ENCODE measurements at regions not wholly inside any gene's neighbourhood (a gene's known extent, or its start where the extent isn't known, plus 50 kb on each side); places are given as distances from the start of the nearest gene placed in this dataset.

- no peaks in the 10 kb centered on the region for H3K9me3 Mint-ChIP-seq
Observed at GRCh38 chr16:5560084-5560483, 462.5 kb upstream of the EEF2KMT start.

GRCh38 chr16:5557966-5558365 lies 460.4 kb upstream of the EEF2KMT start:
- Histone ChIP-seq H3F3A (replicated peaks; ENCODE audit: low read depth) (no peaks in the 10 kb centered on the region), H3K36me3 (ENCODE audit: insufficient read depth) (no peaks in the 10 kb centered on the region), H3K4me1 (ENCODE audit: insufficient read depth) (no peaks in the 10 kb centered on the region), H3K4me3 (no peak overlapping the region), H3K27ac (ENCODE audit: low read depth) (no peak overlapping the region), H3K79me2 (replicated peaks; ENCODE audit: insufficient read depth) (no peaks in the 10 kb centered on the region), H3K27me3 (ENCODE audit: insufficient read depth) (no peaks in the 10 kb centered on the region), H3K9me2 (ENCODE audit: insufficient read depth) (no peaks in the 10 kb centered on the region), H3K4me2 (no peak overlapping the region), H4K20me1 (replicated peaks; ENCODE audit: insufficient read depth) (no peaks in the 10 kb centered on the region), H2AFZ (no peak overlapping the region)
- ATAC-seq: no peak
- Mint-ChIP-seq H3K9me3 (no peaks in the 10 kb centered on the region), H3K27me3 (ENCODE audit: insufficient read depth, low read depth, poor library complexity) (peaks cover 1% of the 10 kb centered on the region), H3K4me3 (no peak overlapping the region), H3K27ac (no peak overlapping the region), H3K36me3 (ENCODE audit: low read depth) (no peaks in the 10 kb centered on the region), H3K4me1 (peaks cover 6% of the 10 kb centered on the region)
- no peak for DNase-seq (ENCODE audit: low spot score)
- TF ChIP-seq ZNF114 (CRISPR knock-in tag; IDR thresholded peaks at IDR 0.05): no peak

More at GRCh38 chr16:5560084-5560483, 462.5 kb upstream of the EEF2KMT start:
- no peak for TF ChIP-seq POLR2AphosphoS5 (IDR thresholded peaks at IDR 0.05; ENCODE audit: low read depth)
- no peak for TF ChIP-seq ZNF114 (CRISPR knock-in tag; IDR thresholded peaks at IDR 0.05)
- no peak for TF ChIP-seq ETS1 (IDR thresholded peaks at IDR 0.05)
- TF ChIP-seq EZH2 (IDR thresholded peaks at IDR 0.05; ENCODE audit: low read depth, unreplicated experiment): no peak
- no peak for TF ChIP-seq JUNB (IDR thresholded peaks at IDR 0.05; ENCODE audit: unreplicated experiment)
- no peak for TF ChIP-seq STAT1 (IDR thresholded peaks at IDR 0.05; ENCODE audit: unreplicated experiment)
- no peak for TF ChIP-seq EZH2phosphoT487 (IDR thresholded peaks at IDR 0.05; ENCODE audit: unreplicated experiment)
- DNase-seq (ENCODE audit: low spot score): no peak
- no peak overlapping the region for H3K4me3 Mint-ChIP-seq
- H3K27me3 ChIP-seq (ENCODE audit: insufficient read depth): no peaks in the 10 kb centered on the region
- no peak overlapping the region for H2AFZ ChIP-seq
- peaks cover 6% of the 10 kb centered on the region for H3K4me1 Mint-ChIP-seq
- no peaks in the 10 kb centered on the region for H3K4me1 ChIP-seq (ENCODE audit: insufficient read depth)
- no peak overlapping the region for H3K27ac ChIP-seq (ENCODE audit: low read depth)
- H3K27me3 Mint-ChIP-seq (ENCODE audit: insufficient read depth, low read depth, poor library complexity): peaks cover 1% of the 10 kb centered on the region
- no peaks in the 10 kb centered on the region for H3F3A ChIP-seq (replicated peaks; ENCODE audit: low read depth)
- H3K27ac Mint-ChIP-seq: no peak overlapping the region
- H4K20me1 ChIP-seq (replicated peaks; ENCODE audit: insufficient read depth): no peaks in the 10 kb centered on the region
- H3K4me3 ChIP-seq: no peak overlapping the region
- H3K4me2 ChIP-seq: no peak overlapping the region
- H3K9me2 ChIP-seq (ENCODE audit: insufficient read depth): no peaks in the 10 kb centered on the region
- H3K36me3 ChIP-seq (ENCODE audit: insufficient read depth): no peaks in the 10 kb centered on the region
- ATAC-seq: no peak
- no peaks in the 10 kb centered on the region for H3K79me2 ChIP-seq (replicated peaks; ENCODE audit: insufficient read depth)
- H3K36me3 Mint-ChIP-seq (ENCODE audit: low read depth): no peaks in the 10 kb centered on the region

GRCh38 chr16:5557448-5557847 lies 459.9 kb upstream of the EEF2KMT start:
- no peak overlapping the region for H3K27ac ChIP-seq (ENCODE audit: low read depth)
- no peaks in the 10 kb centered on the region for H3K4me1 ChIP-seq (ENCODE audit: insufficient read depth)
- H3K4me3 Mint-ChIP-seq: no peak overlapping the region
- DNase-seq (ENCODE audit: low spot score) (no peak), ATAC-seq (no peak)
- H3K79me2 ChIP-seq (replicated peaks; ENCODE audit: insufficient read depth): no peaks in the 10 kb centered on the region
- H3K4me1 Mint-ChIP-seq: peaks cover 6% of the 10 kb centered on the region
- TF ChIP-seq ETS1 (IDR thresholded peaks at IDR 0.05): no peak
- no peak for TF ChIP-seq REST (IDR thresholded peaks at IDR 0.05; ENCODE audit: unreplicated experiment)
- TF ChIP-seq POLR2AphosphoS5 (IDR thresholded peaks at IDR 0.05; ENCODE audit: low read depth): no peak
- no peak for TF ChIP-seq JUNB (IDR thresholded peaks at IDR 0.05; ENCODE audit: unreplicated experiment)
- TF ChIP-seq ZNF331 (CRISPR knock-in tag; IDR thresholded peaks at IDR 0.05; ENCODE audit: low read depth): no peak
- TF ChIP-seq STAT1 (IDR thresholded peaks at IDR 0.05; ENCODE audit: unreplicated experiment): no peak
- TF ChIP-seq CREB1 (CRISPR knock-in tag; IDR thresholded peaks at IDR 0.05; ENCODE audit: low read depth): no peak
- TF ChIP-seq ZNF114 (CRISPR knock-in tag; IDR thresholded peaks at IDR 0.05): no peak
- TF ChIP-seq CTCF (conservative IDR thresholded peaks at IDR 0.05; ENCODE audit: low read depth in 2 of 2): no peak
- no peak for TF ChIP-seq NANOG (IDR thresholded peaks at IDR 0.05; ENCODE audit: borderline replicate concordance)
- no peaks in the 10 kb centered on the region for H3K36me3 ChIP-seq (ENCODE audit: insufficient read depth)
- H2AFZ ChIP-seq: no peak overlapping the region
- H3K9me2 ChIP-seq (ENCODE audit: insufficient read depth): no peaks in the 10 kb centered on the region
- H3F3A ChIP-seq (replicated peaks; ENCODE audit: low read depth): no peaks in the 10 kb centered on the region
- no peak overlapping the region for H3K27ac Mint-ChIP-seq
- H3K4me3 ChIP-seq: no peak overlapping the region
- no peaks in the 10 kb centered on the region; the same call in 2 of the 3 replicates for H3K9me3 Mint-ChIP-seq
- H4K20me1 ChIP-seq (replicated peaks; ENCODE audit: insufficient read depth): no peaks in the 10 kb centered on the region
- peaks cover 1% of the 10 kb centered on the region for H3K27me3 Mint-ChIP-seq (ENCODE audit: insufficient read depth, low read depth, poor library complexity)
- H3K36me3 Mint-ChIP-seq (ENCODE audit: low read depth): no peaks in the 10 kb centered on the region
- no peaks in the 10 kb centered on the region for H3K27me3 ChIP-seq (ENCODE audit: insufficient read depth)
- H3K4me2 ChIP-seq: no peak overlapping the region
